Aorta (tissue), 5 donors: ENCODE measurements at regions not wholly inside any gene's neighbourhood (a gene's known extent, or its start where the extent isn't known, plus 50 kb on each side); places are given as distances from the start of the nearest gene placed in this dataset.
"Not testable (repeated sequence)": the region's sequence is repeated elsewhere in the genome, so short reads cannot be mapped to it uniquely, and the experiment has no call there.

Source experiments
- ATAC-seq: fragments of 200-7000 bp; cut with Tn5 transposase; one replicate; pipeline ENCODE4 v1.9.1; 2022; ENCODE audit warnings: moderate library complexity; ENCODE audit not compliant: low FRiP score
- DNase-seq, 2 donors: peaks; one replicate each; pipeline ENCODE4 v3.0.0-alpha.2; 2020
- H3K27ac ChIP-seq, 2 donors: one replicate each; pipeline ENCODE4 v1.5.1; 2013; ENCODE audit warnings: low read length in 2 of 2, mild to moderate bottlenecking in 2 of 2, moderate library complexity in 2 of 2, control low read depth in 1 of 2, inconsistent platforms in 1 of 2, low read depth in 1 of 2
- H3K27me3 ChIP-seq, 2 donors: one replicate each; pipeline ENCODE4 v1.6.1; 2013; ENCODE audit warnings: control low read depth in 1 of 2, low read length in 1 of 2, mild to moderate bottlenecking in 1 of 2, moderate library complexity in 1 of 2; ENCODE audit not compliant: insufficient read depth in 2 of 2, control insufficient read depth in 1 of 2
- H3K36me3 ChIP-seq, 2 donors: one replicate each; pipeline ENCODE4 v1.6.1; 2013; ENCODE audit warnings: control low read depth in 1 of 2, low read length in 1 of 2, mild to moderate bottlenecking in 1 of 2; ENCODE audit not compliant: insufficient read depth in 2 of 2, control insufficient read depth in 1 of 2
- H3K4me1 ChIP-seq, 2 donors: one replicate each; pipeline ENCODE4 v1.6.1; 2013; ENCODE audit warnings: low read length in 2 of 2, control low read depth in 1 of 2, mild to moderate bottlenecking in 1 of 2, moderate library complexity in 1 of 2; ENCODE audit not compliant: insufficient read depth in 2 of 2, control insufficient read depth in 1 of 2
- H3K4me3 ChIP-seq, 2 donors: one replicate each; pipeline ENCODE4 v1.5.1; 2013; ENCODE audit warnings: low read length in 2 of 2, control low read depth in 1 of 2, mild to moderate bottlenecking in 1 of 2
- H3K9me3 ChIP-seq: one replicate; pipeline ENCODE4 v1.6.1; 2013; ENCODE audit warnings: mild to moderate bottlenecking, low read length; ENCODE audit not compliant: control insufficient read depth
- WGBS, 2 donors: extraction: QIAGEN DNeasy Blood & Tissue Kit; methylation state at CpG; one replicate each; pipeline ENCODE4 v1.1.7; 2013; 5-methylcytosine and 5-hydroxymethylcytosine counted together
- intact Hi-C, 2 donors: fragments of 100-400 bp; cut with DNase I; formaldehyde crosslinking; loops; one replicate each; pipeline versions ENCODE4 v1.14.2 to v1.15.0; 2022
- donor health status: healthy with polysubstance abuse.
- donor health status: Bipolar disorder and iron deficiency.
- donor health status: DM: no; HTN: no; CAD: no.
- donor health status: DM: no; HTN: no; CAD: no.
- donor health status: DM: yes; HTN: yes; CAD: no.

DNA sequence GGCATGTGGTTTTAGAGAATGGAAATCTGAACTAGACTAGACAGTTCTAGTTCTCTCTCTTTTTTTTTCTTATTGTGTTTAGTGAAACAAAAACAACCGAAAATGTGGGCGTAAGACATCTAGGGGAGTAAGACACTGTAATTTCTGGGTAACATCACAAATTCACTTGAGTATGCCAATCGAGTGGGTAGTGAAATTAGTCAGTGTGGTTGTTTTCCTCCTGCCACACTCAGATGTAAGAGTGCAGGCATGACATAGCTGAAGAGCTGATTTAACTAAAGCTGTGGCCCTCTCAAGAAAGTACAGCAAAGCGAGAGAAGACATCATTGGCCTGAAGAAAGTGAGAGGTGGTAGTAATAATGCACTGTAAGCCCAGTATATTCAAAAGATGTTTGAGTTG lies 1585.3 kb upstream of the AGA start:
- intact Hi-C loops: no loop called here
- Histone ChIP-seq H3K36me3 (no peaks in the 10 kb centered on the region), H3K4me1 (no peaks in the 10 kb centered on the region), H3K27ac (no peak overlapping the region), H3K27me3 (no peaks in the 10 kb centered on the region), H3K4me3 (no peak overlapping the region), H3K9me3 (no peaks in the 10 kb centered on the region)
- ATAC-seq (no peak), DNase-seq (no peak)
- 87 to 91% methylated on average over 4 of the region's 4 CpGs for WGBS, 2 donors

DNA sequence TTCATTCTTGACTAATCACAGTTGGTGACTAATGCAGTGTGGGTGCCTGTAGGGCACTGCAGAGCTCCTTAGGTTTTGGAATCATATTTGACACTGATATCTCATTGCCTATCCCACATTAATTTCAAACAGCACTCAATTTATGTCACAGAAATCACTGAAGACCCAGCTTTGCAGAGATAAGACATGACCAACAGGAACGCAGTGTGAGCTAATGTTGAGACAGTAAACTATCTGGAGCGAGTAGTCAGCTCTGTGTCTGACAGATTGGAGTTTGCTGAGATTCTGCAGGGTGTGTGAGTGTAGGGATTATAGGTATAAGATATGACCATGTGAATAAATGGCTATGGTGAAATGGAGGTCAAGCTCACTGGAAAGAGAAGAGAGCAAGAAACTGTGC lies 1586.1 kb upstream of the AGA start:
- Histone ChIP-seq H3K27me3 (no peaks in the 10 kb centered on the region), H3K9me3 (no peaks in the 10 kb centered on the region), H3K27ac (no peak overlapping the region), H3K4me3 (no peak overlapping the region), H3K36me3 (no peaks in the 10 kb centered on the region), H3K4me1 (no peaks in the 10 kb centered on the region)
- ATAC-seq (no peak), DNase-seq (no peak)
- intact Hi-C loops: no loop called here
- 74 to 84% methylated on average over 2 of the region's 2 CpGs for WGBS, 2 donors

DNA sequence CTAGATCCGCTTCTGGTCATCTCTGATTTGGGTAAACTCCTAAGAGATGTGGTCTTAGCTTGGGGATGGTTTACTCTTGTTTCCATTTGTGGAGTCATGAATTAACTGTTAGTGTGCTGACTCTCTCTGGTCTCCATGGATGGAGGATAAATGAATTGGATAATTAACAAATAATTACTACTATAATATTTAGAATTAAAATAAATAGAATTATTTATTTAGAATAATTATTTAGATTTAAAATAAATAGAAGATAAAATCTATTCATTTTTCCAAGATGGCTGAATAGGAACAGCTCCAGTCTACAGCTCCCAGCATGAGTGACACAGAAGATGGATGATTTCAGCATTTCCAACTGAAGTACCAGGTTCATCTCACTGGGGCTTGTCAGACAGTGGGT lies 1587.4 kb upstream of the AGA start:
- DNase-seq: no peak
- WGBS, 2 donors: 92% methylated on average over 1 of the region's 1 CpG
- intact Hi-C loops: no loop called here

DNA sequence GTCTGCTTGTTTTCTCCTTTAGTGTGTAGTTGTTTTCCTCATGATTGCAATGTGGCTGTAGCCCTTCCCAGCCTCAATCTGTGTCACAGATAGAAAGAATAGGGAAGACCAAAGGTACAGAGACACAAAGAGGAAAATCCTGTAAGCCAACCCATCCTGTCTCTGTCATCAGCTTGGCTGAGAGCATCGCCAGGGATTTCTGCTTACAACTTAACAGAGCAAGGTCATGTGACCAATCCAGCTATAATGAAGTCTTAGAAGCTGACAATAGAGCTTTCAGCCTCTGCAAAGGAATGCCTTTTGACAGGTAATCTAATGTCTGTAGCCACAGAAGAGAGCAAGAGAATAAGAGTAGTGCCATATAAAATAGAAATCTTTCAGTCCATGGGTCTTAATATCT lies 1598.0 kb upstream of the AGA start:
- 55 to 58% methylated on average over 1 of the region's 1 CpG for WGBS, 2 donors
- Histone ChIP-seq H3K27me3 (no peaks in the 10 kb centered on the region), H3K36me3 (no peaks in the 10 kb centered on the region), H3K4me3 (no peak overlapping the region), H3K4me1 (no peaks in the 10 kb centered on the region), H3K27ac (no peak overlapping the region), H3K9me3 (no peaks in the 10 kb centered on the region)
- intact Hi-C loops: no loop called here
- no peak for DNase-seq
- no peak for ATAC-seq

More for the DNA sequence above, 1587.4 kb upstream of the AGA start:
- H3K36me3 ChIP-seq: no peaks in the 10 kb centered on the region
- ATAC-seq: no peak
- no peak overlapping the region for H3K4me3 ChIP-seq
- no peaks in the 10 kb centered on the region for H3K9me3 ChIP-seq
- no peaks in the 10 kb centered on the region for H3K4me1 ChIP-seq
- no peaks in the 10 kb centered on the region for H3K27me3 ChIP-seq
- H3K27ac ChIP-seq: no peak overlapping the region

DNA sequence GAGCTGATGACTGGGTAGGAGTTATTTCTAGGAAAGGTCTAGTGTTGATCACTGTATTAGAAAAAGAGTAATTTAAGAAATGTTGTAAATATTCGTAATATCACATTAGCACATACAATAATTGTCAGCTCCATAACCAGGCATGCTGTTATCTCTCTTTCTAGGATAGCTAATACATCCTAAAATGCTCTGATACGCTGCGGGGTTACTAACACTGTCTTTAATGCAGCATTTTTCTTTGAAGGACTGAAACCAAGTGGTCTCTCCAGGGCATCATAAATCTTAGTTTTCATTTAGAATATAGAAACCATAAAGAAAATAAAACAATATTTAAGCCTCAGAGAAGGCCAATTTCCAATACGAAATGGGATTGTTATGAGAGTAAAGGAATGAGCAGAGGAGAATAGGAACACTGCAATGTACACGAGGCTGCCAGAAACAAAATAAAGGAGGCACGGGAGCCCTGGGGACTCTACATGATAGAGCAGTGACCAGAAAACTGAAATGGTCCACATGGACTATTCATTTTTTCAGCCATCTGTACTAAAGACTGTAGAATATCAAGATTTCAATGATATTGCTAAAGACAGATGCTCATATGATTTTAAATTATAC lies 1606.7 kb upstream of the AGA start:
- ATAC-seq: no peak
- DNase-seq: no peak
- Histone ChIP-seq H3K4me3 (no peak overlapping the region), H3K4me1 (no peaks in the 10 kb centered on the region), H3K36me3 (no peaks in the 10 kb centered on the region), H3K27ac (no peak overlapping the region), H3K27me3 (no peaks in the 10 kb centered on the region), H3K9me3 (no peaks in the 10 kb centered on the region)
- intact Hi-C loops: no loop called here
- 49% methylated on average over 6 of the region's 6 CpGs for WGBS, 2 donors

DNA sequence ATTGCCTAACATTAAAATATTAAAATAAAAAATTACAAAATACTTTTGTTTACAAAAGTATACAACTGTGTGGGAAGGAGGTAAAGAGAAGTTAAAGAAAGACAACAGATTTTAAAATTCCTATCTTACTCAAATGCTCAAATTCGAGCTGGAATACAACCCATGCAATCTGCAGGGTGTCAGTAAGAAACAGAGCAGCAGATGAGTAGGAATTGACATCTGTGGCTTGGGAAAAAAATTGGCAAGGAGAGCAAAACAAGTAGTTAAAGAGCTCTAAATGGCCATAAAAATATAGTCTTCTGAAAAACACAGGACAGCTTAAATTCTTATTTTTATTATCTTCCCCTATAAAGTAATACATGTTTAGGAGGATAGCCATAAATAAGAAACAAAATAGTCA lies 1609.0 kb upstream of the AGA start:
- H3K4me1 ChIP-seq: no peaks in the 10 kb centered on the region
- 50 to 56% methylated on average over 1 of the region's 1 CpG for WGBS, 2 donors
- H3K27ac ChIP-seq: no peak overlapping the region
- H3K27me3 ChIP-seq: no peaks in the 10 kb centered on the region
- ATAC-seq (no peak), DNase-seq (no peak)
- H3K36me3 ChIP-seq: no peaks in the 10 kb centered on the region
- no peak overlapping the region for H3K4me3 ChIP-seq
- H3K9me3 ChIP-seq: no peaks in the 10 kb centered on the region
- intact Hi-C loops: no loop called here

DNA sequence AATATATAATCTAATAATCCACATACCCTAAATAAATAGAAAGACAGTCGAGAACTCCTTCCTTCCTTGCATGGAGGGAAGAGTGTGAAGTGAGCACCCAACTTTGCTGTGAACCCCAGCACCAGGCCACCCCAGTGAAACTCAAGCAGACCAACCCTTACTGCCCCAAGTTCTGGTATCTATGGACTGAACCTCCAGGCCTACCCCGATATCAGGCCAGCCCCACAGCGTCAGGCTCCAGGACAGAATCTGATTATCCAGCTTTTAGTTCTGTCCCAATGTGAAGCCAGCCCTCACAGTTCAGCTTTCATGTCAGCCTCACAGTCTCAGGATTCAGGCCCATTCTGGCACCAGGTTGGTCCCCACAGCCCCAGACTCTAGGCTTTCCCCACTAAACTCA lies 1617.2 kb upstream of the AGA start:
- H3K27ac ChIP-seq: no peak overlapping the region
- 93 to 97% methylated on average over 3 of the region's 3 CpGs for WGBS, 2 donors
- intact Hi-C loops: no loop called here
- H3K27me3 ChIP-seq: no peaks in the 10 kb centered on the region
- ATAC-seq (peak; percentile 7), DNase-seq (no peak)
- no peaks in the 10 kb centered on the region for H3K36me3 ChIP-seq
- H3K4me1 ChIP-seq: no peaks in the 10 kb centered on the region
- H3K9me3 ChIP-seq: no peaks in the 10 kb centered on the region
- H3K4me3 ChIP-seq: no peak overlapping the region

DNA sequence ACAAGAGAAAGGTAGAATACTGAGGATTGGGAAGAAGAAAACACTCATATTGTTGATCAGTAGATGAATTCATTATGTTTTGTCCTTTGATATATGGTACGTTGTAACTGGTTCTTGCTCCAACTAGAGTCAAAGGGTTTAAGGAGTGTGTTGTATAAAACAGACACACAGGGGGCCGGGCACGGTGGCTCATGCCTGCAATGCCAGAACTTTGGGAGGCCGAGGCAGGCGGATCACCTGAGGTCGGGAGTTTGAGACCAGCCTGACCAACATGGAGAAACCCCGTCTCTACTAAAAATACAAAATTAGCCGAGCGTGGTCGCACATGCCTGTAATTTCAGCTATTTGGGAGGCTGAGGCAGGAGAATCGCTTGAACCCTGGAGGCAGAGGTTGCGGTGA lies 1624.0 kb upstream of the AGA start:
- H3K4me3 ChIP-seq, H3K9me3 ChIP-seq, intact Hi-C loops, H3K27me3 ChIP-seq, H3K4me1 ChIP-seq, H3K36me3 ChIP-seq, H3K27ac ChIP-seq, ATAC-seq: not testable (repeated sequence)
- DNase-seq: peak in 1 of 2 donors; percentile 46
- 94 to 95% methylated on average over 12 of the region's 12 CpGs for WGBS, 2 donors

DNA sequence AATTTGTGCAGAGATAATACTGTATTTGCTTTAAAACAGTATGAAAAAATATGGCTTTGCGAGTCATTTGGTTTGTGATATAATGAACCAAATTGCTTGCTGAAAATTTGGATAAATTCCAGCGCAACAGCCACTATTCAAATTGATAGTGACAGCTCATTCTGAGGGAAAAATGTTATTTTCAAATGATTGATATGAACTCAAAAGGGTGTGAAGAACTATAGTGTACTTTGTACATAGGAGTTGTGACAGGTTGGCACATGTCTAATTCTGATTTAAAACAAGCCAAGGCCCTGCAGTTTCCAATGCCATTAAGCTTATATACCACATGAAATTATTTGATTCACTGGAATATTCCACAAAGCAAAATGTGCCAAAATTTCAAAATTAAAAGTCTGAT lies 1628.9 kb upstream of the AGA start:
- no peaks in the 10 kb centered on the region for H3K27me3 ChIP-seq
- ATAC-seq (no peak), DNase-seq (no peak)
- H3K27ac ChIP-seq: no peak overlapping the region
- no peaks in the 10 kb centered on the region for H3K4me1 ChIP-seq
- no peaks in the 10 kb centered on the region for H3K36me3 ChIP-seq
- intact Hi-C loops: no loop called here
- WGBS, 2 donors: 74 to 81% methylated on average over 2 of the region's 2 CpGs
- no peak overlapping the region for H3K4me3 ChIP-seq
- no peaks in the 10 kb centered on the region for H3K9me3 ChIP-seq
